ENCODE measurements at regions not wholly inside any gene's neighbourhood (a gene's known extent, or its start where the extent isn't known, plus 50 kb on each side); places are given as distances from the start of the nearest gene placed in this dataset.

GRCh38 chr13:109529964-109530363 lies 256.4 kb downstream of the IRS2 start:
- no peak for TF ChIP-seq CTCF (conservative IDR thresholded peaks at IDR 0.05; ENCODE audit: low read depth, low read length)
- no peak for TF ChIP-seq POLR2A (IDR thresholded peaks at IDR 0.05; ENCODE audit: low read depth, low read length)
- TF ChIP-seq BHLHE40 (IDR thresholded peaks at IDR 0.05; ENCODE audit: low read depth, low read length): no peak
- TF ChIP-seq CEBPB (IDR thresholded peaks at IDR 0.05; ENCODE audit: low read depth, low read length): no peak
- TF ChIP-seq SMC3 (IDR thresholded peaks at IDR 0.05; ENCODE audit: low read depth, low read length): no peak
- no peak for TF ChIP-seq RFX5 (IDR thresholded peaks at IDR 0.05; ENCODE audit: low read depth, low read length)
- TF ChIP-seq MAZ (IDR thresholded peaks at IDR 0.05; ENCODE audit: borderline replicate concordance, low read depth, low read length): no peak

All from IMR-90 (cell line).